OCI-LY3 (cell line): ENCODE measurements at regions not wholly inside any gene's neighbourhood (a gene's known extent, or its start where the extent isn't known, plus 50 kb on each side); places are given as distances from the start of the nearest gene placed in this dataset.

ENCODE experiments used
- H2AFZ ChIP-seq: fragments of 200-600, 300-600 bp; shearing (Covaris generic); 2 replicates; pipeline ENCODE4 v1.6.0; 2014; ENCODE audit warnings: antibody characterized with exemption, low read depth, low read length
- H3K27ac ChIP-seq: fragments of 200-600, 300-600 bp; sonication (generic); 2 replicates; pipeline ENCODE4 v1.5.1; 2014; ENCODE audit warnings: mild to moderate bottlenecking, low read length, moderate library complexity, mixed read lengths
- H3K27me3 ChIP-seq: fragments of 200-600, 300-600 bp; sonication (generic); 2 replicates; pipeline ENCODE4 v1.6.1; 2014; ENCODE audit warnings: low read depth, low read length, mixed read lengths
- H3K36me3 ChIP-seq: fragments of 200-600, 300-600 bp; sonication (generic); replicated peaks from 2 replicates; pipeline ENCODE3; 2014; ENCODE audit warnings: low read depth, low read length, mixed read lengths
- H3K4me1 ChIP-seq: fragments of 300-600, 200-600 bp; sonication (generic); 2 replicates; pipeline ENCODE4 v1.6.1; 2014; ENCODE audit warnings: low read length, mixed read lengths
- H3K4me2 ChIP-seq: fragments of 200-600, 300-600 bp; sonication (generic); 2 replicates; pipeline ENCODE4 v1.6.1; 2014; ENCODE audit warnings: low read length, mixed read lengths
- H3K4me3 ChIP-seq: fragments of 300-600, 200-600 bp; sonication (generic); 2 replicates; pipeline ENCODE4 v1.5.1; 2014; ENCODE audit warnings: antibody characterized with exemption, mild to moderate bottlenecking, low read length, moderate library complexity
- H3K79me2 ChIP-seq: fragments of 300-600, 200-600 bp; shearing (Covaris generic); 2 replicates; pipeline ENCODE4 v1.6.1; 2014; ENCODE audit warnings: mild to moderate bottlenecking, low read length, mixed read lengths
- H3K9ac ChIP-seq: fragments of 300-600, 200-600 bp; shearing (Covaris generic); 2 replicates; pipeline ENCODE4 v1.6.0; 2014; ENCODE audit warnings: mild to moderate bottlenecking, low read length, moderate library complexity
- H3K9me3 ChIP-seq: fragments of 200-600, 300-600 bp; shearing (Covaris generic); 2 replicates; pipeline ENCODE4 v1.6.1; 2014; ENCODE audit warnings: low read length, mixed read lengths; ENCODE audit not compliant: insufficient read depth
- H4K20me1 ChIP-seq: fragments of 200-600, 300-600 bp; sonication (generic); 2 replicates; pipeline ENCODE4 v1.6.1; 2016; ENCODE audit warnings: low read length, mixed read lengths; ENCODE audit not compliant: insufficient read depth
- CTCF ChIP-seq: fragments of 200-600, 300-600 bp; sonication (generic); IDR thresholded peaks from 2 replicates; pipeline ENCODE4 v1.5.1; 2014; ENCODE audit warnings: antibody characterized with exemption, low read length, low read depth
- EZH2phosphoT487 ChIP-seq: fragments of 200-600 bp; shearing (Covaris generic); IDR thresholded peaks from 2 replicates; pipeline ENCODE4 v1.6.1; 2018; ENCODE audit warnings: antibody characterized with exemption, mixed run types, low read depth

DNA sequence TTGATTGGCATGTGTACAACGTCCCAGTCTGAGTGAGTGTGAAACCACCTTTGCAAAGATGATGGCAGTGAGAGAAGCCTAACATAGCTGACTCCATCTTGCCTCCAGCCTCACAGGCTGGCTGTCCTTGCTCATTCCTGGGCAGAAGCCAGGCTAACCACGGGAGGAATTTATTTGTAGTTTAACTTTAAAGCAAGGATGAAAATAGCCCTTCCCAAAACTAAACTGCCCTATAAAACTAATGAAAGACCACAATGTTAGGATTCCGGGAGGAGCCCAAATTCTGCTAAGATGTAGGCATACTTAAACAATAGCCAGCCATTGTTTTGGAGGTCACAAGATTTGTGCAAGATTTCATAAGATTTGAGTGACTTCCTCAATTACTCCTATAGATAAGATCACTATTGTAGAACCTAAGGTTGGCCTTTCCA lies 96.6 kb upstream of the LSM14A start:
- Histone ChIP-seq H3K36me3 (no peaks in the 10 kb centered on the region), H3K4me3 (no peak overlapping the region), H2AFZ (no peak overlapping the region), H4K20me1 (no peaks in the 10 kb centered on the region), H3K27me3 (peaks cover 18% of the 10 kb centered on the region; the same call in 1 of the 2 replicates), H3K9ac (no peak overlapping the region), H3K4me2 (no peak overlapping the region), H3K4me1 (no peaks in the 10 kb centered on the region), H3K9me3 (no peaks in the 10 kb centered on the region), H3K79me2 (no peaks in the 10 kb centered on the region), H3K27ac (no peak overlapping the region)
- TF ChIP-seq CTCF: no peak
- TF ChIP-seq EZH2phosphoT487: no peak

DNA sequence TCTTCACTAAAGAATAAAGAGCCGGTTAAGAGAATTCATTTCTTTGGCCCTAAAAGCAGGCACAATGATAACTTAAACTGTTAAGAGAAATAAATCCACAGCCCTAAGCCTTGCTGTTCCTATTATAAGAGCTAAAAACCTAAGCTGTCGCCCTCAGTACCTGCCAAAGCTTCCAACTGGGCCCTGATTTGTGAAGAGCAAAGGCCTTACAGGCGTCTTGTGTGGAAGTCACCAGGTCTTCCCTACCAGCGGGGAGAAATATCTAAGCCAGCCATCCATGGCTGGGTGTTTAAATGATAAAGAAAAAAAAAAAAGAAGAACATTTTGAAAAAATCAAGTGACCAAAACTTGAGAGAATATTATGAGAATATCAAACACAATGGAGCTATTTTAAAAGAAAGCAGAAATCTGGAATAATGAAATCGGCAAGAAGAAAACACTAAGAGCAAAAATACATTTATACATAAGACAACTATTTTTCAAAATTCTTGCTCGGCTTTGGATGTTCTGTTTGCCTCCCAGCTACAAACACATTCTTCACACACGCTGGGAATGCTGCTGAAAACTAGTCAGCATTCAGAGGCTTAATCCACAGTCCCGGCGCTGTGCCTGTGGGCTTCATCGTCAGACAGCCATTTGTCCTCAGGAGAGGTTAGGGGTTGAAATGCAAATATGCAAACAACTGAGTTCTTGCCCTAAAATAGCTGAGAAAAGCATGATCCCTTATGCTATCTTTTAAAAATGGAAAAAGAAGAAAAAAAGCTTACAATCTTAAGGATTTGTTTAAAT lies 89.8 kb upstream of the LSM14A start:
- no peak for TF ChIP-seq EZH2phosphoT487
- TF ChIP-seq CTCF: no peak
- no peak overlapping the region for H2AFZ ChIP-seq
- H3K79me2 ChIP-seq: no peaks in the 10 kb centered on the region
- H3K27ac ChIP-seq: no peak overlapping the region
- H3K36me3 ChIP-seq: no peaks in the 10 kb centered on the region
- H3K4me1 ChIP-seq: no peaks in the 10 kb centered on the region
- H3K27me3 ChIP-seq: peaks cover 24% of the 10 kb centered on the region
- no peak overlapping the region for H3K9ac ChIP-seq
- no peak overlapping the region for H3K4me2 ChIP-seq
- H3K4me3 ChIP-seq: no peak overlapping the region
- no peaks in the 10 kb centered on the region for H3K9me3 ChIP-seq
- no peaks in the 10 kb centered on the region for H4K20me1 ChIP-seq

GRCh38 chr19:34084396-34085145 lies 87.7 kb upstream of the LSM14A start:
- Histone ChIP-seq H3K27ac (no peak overlapping the region), H3K4me3 (no peak overlapping the region), H3K9me3 (no peaks in the 10 kb centered on the region), H3K4me1 (no peaks in the 10 kb centered on the region), H3K27me3 (peaks cover 25% of the 10 kb centered on the region), H3K36me3 (no peaks in the 10 kb centered on the region), H3K4me2 (no peak overlapping the region), H2AFZ (no peak overlapping the region), H4K20me1 (no peaks in the 10 kb centered on the region), H3K79me2 (no peaks in the 10 kb centered on the region), H3K9ac (no peak overlapping the region)
- no peak for TF ChIP-seq CTCF
- no peak for TF ChIP-seq EZH2phosphoT487

- H3K27ac ChIP-seq: no peak overlapping the region
- H3K4me2 ChIP-seq: no peak overlapping the region
- TF ChIP-seq CTCF (no peak), EZH2phosphoT487 (no peak)
- H3K79me2 ChIP-seq: no peaks in the 10 kb centered on the region
- H3K9ac ChIP-seq: no peak overlapping the region
- peaks cover 25% of the 10 kb centered on the region for H3K27me3 ChIP-seq
- H3K4me1 ChIP-seq: no peaks in the 10 kb centered on the region
- no peak overlapping the region for H2AFZ ChIP-seq
- no peaks in the 10 kb centered on the region for H3K36me3 ChIP-seq
- H3K4me3 ChIP-seq: no peak overlapping the region
- no peaks in the 10 kb centered on the region for H4K20me1 ChIP-seq
- no peaks in the 10 kb centered on the region for H3K9me3 ChIP-seq
These were observed 87.0 kb upstream of the LSM14A start for GRCh38 chr19:34085336-34085735.
